ENCODE measurements at regions not wholly inside any gene's neighbourhood (a gene's known extent, or its start where the extent isn't known, plus 50 kb on each side); places are given as distances from the start of the nearest gene placed in this dataset.

DNA sequence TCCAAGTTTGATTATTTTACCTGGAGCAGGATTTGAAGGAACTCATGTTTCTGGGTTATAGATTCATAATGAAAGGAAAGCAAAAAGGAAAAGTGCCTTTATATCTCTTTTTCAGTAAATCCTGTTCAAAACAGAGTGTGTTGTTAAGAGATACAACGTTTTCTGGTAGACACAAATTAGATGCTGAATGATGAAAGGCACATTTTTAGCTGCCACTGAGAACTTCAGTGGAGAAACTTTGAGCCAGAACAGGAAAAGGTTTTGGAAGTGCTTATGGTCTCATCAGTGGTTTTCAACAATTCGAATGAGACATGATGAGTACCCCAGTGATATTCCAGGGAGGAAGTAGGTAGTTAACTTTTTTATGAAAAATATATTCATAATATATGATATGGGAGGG, 338.0 kb upstream of the C1orf87 start:
- Histone ChIP-seq H2BK12ac (ENCODE audit: low read depth, low read length) (no peak overlapping the region), H2AK5ac (ENCODE audit: low read depth, low read length) (no peak overlapping the region), H4K91ac (replicated peaks; ENCODE audit: insufficient read length, low read length) (no peak overlapping the region), H3K27ac (ENCODE audit: low read depth, low read length) (no peak overlapping the region), H3K18ac (ENCODE audit: extremely low read depth, low read length) (no peak overlapping the region), H4K5ac (ENCODE audit: insufficient read length, low read depth, low read length) (no peak overlapping the region), H3K14ac (ENCODE audit: insufficient read length) (no peak overlapping the region), H2BK5ac (ENCODE audit: low read depth, low read length) (no peak overlapping the region), H3K27me3 (replicated peaks in 1 of 4; ENCODE audit: control insufficient read depth in 3 of 4, extremely low read depth in 1 of 4, insufficient read depth in 3 of 4, low read length in 3 of 4) (no peaks in the 10 kb centered on the region), H3K56ac (replicated peaks; ENCODE audit: insufficient read length, low read depth, low read length) (no peak overlapping the region), H3K4me3 (ENCODE audit: extremely low read depth in 1 of 4, insufficient read depth in 2 of 4, low read depth in 3 of 4, low read length in 4 of 4) (no peak overlapping the region), H3K23ac (ENCODE audit: insufficient read length) (no peak overlapping the region), H2BK120ac (replicated peaks; ENCODE audit: low read depth, low read length) (no peak overlapping the region), H3K9ac (replicated peaks in 1 of 4; ENCODE audit: extremely low read depth in 1 of 4, low read depth in 3 of 4, low read length in 3 of 4) (no peak overlapping the region), H2AFZ (ENCODE audit: low read length) (no peak overlapping the region), H4K8ac (ENCODE audit: extremely low read depth, insufficient read depth, low read length) (no peak overlapping the region), H3K4me1 (replicated peaks in 1 of 4; ENCODE audit: control insufficient read depth in 3 of 4, insufficient read depth in 4 of 4, low read length in 3 of 4) (no peaks in the 10 kb centered on the region), H2BK20ac (ENCODE audit: low read length) (no peak overlapping the region), H4K20me1 (replicated peaks in 1 of 2; ENCODE audit: control insufficient read depth in 1 of 2, insufficient read depth in 2 of 2, low read length in 2 of 2) (no peaks in the 10 kb centered on the region), H3K23me2 (ENCODE audit: low read depth, low read length) (no peaks in the 10 kb centered on the region), H3K4ac (replicated peaks; ENCODE audit: insufficient read length, low read depth, low read length) (no peak overlapping the region), H2BK15ac (ENCODE audit: low read length) (no peak overlapping the region), H3K79me1 (ENCODE audit: low read depth, low read length) (no peaks in the 10 kb centered on the region), H3K79me2 (ENCODE audit: control insufficient read depth in 1 of 2, insufficient read depth in 2 of 2, low read length in 2 of 2) (no peaks in the 10 kb centered on the region), H3K36me3 (ENCODE audit: control insufficient read depth in 2 of 4, insufficient read depth in 4 of 4, low read length in 3 of 4) (no peaks in the 10 kb centered on the region), H3K4me2 (ENCODE audit: insufficient read depth in 1 of 2, low read depth in 2 of 2, low read length in 2 of 2) (no peak overlapping the region), H3K9me3 (ENCODE audit: insufficient read depth in 2 of 2, low read depth in 1 of 2, low read length in 1 of 2) (no peaks in the 10 kb centered on the region)
- ChIA-PET CTCF (ENCODE audit: partially characterized antibody) (interaction anchor here (1.2 to 2.1 kb wide), 2 partner anchors 10 to 14 kb away, joined by 4 to 6 read pairs; no protein-coding TSS in a partner anchor), POLR2A (ENCODE audit: partially characterized antibody) (no interaction called here)
- DNase-seq (ENCODE audit: low read depth in 1 of 2, low spot score in 2 of 2) = no peak
- no peak for FAIRE-seq
- 89% methylated on average over 2 of the region's 2 CpGs; no CpG with 5 or more reads in 1 of the 2 experiments for WGBS, 2 experiments (ENCODE audit: extremely low coverage in 1 of 2, insufficient coverage in 1 of 2, insufficient read length in 1 of 2, insufficient replicate concordance in 2 of 2, low coverage in 1 of 2, low lambda C conversion rate in 2 of 2, missing lambda C conversion rate in 1 of 2)
- TF ChIP-seq TBP (IDR thresholded peaks at IDR 0.05; ENCODE audit: low read depth, low read length) (no peak), RFX5 (IDR thresholded peaks at IDR 0.05; ENCODE audit: borderline replicate concordance, low read depth, low read length) (no peak), KDM5A (IDR thresholded peaks at IDR 0.05; ENCODE audit: low read length) (no peak), CBX8 (IDR thresholded peaks at IDR 0.05; ENCODE audit: borderline replicate concordance, low read depth, low read length) (no peak), MAFK (IDR thresholded peaks at IDR 0.05; ENCODE audit: low read depth, low read length) (no peak)
